HEK293T (cell line): ENCODE measurements at regions not wholly inside any gene's neighbourhood (a gene's known extent, or its start where the extent isn't known, plus 50 kb on each side); places are given as distances from the start of the nearest gene placed in this dataset.

Source experiments
- BHLHE40 ChIP-seq: fragments of 450-650 bp; IDR thresholded peaks from 2 replicates; pipeline ENCODE4 v1.6.1; 2016; ENCODE audit warnings: mild to moderate bottlenecking, moderate library complexity, borderline replicate concordance
- FOXA1 ChIP-seq: fragments of 450-650 bp; IDR thresholded peaks from 2 replicates; pipeline ENCODE4 v1.6.1; 2016; ENCODE audit warnings: mild to moderate bottlenecking
- FOXM1 ChIP-seq: fragments of 450-650 bp; IDR thresholded peaks from 2 replicates; pipeline ENCODE4 v1.6.1; 2017; ENCODE audit warnings: mild to moderate bottlenecking, borderline replicate concordance
- NFRKB ChIP-seq: fragments of 450-650 bp; IDR thresholded peaks from 2 replicates; pipeline ENCODE4 v1.6.1; 2016; ENCODE audit warnings: mild to moderate bottlenecking, moderate library complexity
- SUZ12 ChIP-seq: fragments of 450-650 bp; IDR thresholded peaks from 2 replicates; pipeline ENCODE4 v1.6.1; 2016; ENCODE audit warnings: mild to moderate bottlenecking
- TARDBP ChIP-seq: fragments of 450-650 bp; IDR thresholded peaks from 2 replicates; pipeline ENCODE4 v1.6.1; 2016
- TF ChIP-seq, protein P1 (sequence below): fragments of 450-650 bp; IDR thresholded peaks from 2 replicates; pipeline ENCODE4 v1.6.1; 2016

- TF ChIP-seq SUZ12 = no peak
- TF ChIP-seq TARDBP = no peak
- TF ChIP-seq, protein P1, sequence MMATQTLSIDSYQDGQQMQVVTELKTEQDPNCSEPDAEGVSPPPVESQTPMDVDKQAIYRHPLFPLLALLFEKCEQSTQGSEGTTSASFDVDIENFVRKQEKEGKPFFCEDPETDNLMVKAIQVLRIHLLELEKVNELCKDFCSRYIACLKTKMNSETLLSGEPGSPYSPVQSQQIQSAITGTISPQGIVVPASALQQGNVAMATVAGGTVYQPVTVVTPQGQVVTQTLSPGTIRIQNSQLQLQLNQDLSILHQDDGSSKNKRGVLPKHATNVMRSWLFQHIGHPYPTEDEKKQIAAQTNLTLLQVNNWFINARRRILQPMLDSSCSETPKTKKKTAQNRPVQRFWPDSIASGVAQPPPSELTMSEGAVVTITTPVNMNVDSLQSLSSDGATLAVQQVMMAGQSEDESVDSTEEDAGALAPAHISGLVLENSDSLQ = no peak
- no peak for TF ChIP-seq FOXA1
- TF ChIP-seq BHLHE40 = no peak
- TF ChIP-seq FOXM1 = no peak
- TF ChIP-seq NFRKB = no peak
Observed at GRCh38 chr3:27034255-27034654, 334.9 kb downstream of the NEK10 start.
